ENCODE measurements at regions not wholly inside any gene's neighbourhood (a gene's known extent, or its start where the extent isn't known, plus 50 kb on each side); places are given as distances from the start of the nearest gene placed in this dataset.

DNA sequence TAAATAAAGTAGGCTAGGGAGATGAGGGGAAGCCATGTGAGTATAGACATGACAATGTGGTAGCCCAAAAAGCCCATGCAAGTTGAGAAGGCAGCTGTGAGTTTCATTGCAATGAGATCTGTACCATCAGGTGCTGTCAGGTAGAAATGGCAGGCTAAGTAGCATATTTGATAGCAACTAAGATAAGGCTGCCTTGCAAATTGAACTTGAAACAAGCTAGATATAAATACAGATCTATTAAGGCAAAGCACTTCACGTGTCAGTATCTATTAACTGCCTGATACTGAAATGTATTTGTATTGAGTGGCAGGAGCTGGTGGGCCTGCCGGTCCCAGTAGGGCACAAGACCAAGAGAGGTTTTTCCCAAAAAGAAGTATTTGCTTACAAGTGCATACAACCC is 419.9 kb downstream of the TDRD15 start:
- no peak for DNase-seq

DNA sequence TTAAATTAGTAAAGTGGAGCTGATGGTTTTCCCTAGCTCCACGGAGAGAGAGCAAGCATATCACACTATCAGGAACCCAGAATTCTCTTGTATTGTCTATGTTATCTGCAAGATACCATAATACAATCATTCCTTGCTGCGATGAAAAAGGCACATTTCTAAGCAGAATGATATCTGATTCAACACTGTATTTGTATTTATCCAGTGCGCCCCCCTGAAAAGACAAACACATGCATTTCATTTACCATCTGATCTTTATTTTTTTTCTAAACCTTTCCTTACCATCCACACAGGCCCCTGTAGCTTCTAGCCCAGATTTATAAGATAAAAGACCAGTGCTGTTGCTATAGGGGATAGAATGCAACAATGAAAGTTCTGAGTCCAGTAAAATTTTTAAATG is 420.6 kb downstream of the TDRD15 start:
- no peak for DNase-seq

DNA sequence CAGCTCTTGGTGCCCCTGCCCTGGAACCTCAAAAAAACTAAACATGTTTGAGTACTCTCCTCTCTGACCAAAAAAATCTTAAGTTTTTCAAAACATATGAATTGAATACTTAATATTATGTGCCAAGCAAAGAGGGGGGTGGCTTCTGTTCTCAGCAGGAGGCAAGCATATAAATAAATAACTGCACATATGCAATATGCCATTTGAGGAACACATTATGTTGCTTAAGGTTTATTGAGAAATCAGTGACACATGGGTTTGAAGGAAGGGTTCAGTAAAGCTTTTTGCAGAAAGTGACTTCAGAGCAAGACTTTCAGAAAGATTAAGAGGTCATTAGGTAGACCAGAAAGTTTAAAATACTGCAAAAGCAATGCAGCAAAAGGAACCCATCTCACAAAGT is 429.2 kb downstream of the TDRD15 start:
- DNase-seq, result no peak

DNA sequence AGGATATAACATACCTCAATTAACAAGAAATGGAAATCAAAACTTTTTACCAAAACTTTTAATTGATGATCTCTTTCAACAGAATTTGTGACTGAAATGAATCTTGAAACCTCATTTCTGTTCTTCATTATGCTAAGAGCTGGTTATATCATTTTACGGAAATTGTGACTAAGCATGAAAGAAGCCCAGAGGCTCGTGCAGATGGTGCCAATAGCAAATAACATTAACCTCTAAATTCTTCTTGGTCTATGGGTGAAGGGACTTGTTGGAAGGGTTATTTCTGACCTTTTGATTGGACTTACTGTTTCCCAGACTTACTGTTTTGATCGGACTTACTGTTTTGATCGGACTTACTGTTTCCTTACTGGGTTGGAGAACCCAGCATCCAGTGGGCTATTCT is 435.6 kb downstream of the TDRD15 start:
- DNase-seq, result no peak

DNA sequence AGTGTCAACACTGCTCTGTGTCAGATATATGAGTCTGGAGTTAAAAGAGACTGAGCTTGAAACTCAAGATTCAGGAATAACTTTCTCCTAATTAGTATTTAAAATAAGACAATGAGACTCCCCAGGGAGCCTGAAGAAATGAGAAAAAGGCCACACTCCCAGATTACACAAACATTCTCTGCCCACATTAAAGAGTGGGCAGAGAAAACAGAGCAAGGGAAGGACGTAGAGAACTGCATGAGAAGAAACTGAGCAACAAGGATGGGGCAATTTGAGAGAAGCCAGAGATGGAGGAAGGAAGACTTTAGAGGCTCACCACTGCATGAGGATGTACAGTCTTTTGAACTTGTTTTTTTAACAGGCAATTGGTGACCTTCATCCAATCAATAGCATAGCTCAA is 438.2 kb downstream of the TDRD15 start:
- DNase-seq, result no peak

DNA sequence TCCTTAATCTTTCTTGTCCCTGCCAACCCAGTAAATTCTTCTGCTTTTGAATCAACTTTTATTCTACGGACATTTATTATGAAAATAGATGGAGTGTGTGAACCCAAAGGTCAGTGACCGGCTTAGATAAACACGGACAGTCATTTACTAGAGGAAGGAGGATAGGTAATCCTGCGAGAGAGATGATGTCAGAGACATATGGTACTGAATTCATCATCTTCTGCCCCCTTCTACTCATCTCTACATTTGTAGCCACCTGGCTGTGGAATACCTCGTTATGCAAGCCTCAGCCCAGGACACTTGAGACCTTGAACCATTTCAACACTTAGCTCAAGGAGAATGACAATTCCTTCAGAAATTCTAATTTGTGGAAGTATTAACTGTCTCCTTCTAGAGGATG is 443.6 kb downstream of the TDRD15 start:
- DNase-seq, result no peak

DNA sequence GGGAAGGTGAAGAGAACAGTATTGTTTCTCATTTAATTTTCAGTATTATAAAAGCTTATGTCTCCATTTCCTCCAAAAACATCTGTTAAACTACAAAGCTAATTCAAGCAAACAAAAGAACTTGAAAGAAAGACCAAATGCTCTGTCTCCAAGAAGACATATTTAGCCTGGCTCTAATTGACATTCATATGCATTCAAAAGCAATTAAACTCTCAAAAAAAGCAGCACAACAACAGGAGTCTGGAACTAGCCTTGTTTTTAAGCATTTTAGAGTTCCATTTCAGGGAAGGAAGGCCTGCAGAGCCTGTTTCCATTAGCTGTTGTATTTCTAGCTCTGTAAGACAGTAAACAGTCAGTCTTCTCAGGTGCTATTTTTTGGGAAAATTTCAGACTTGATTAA is 447.9 kb downstream of the TDRD15 start:
- no peak for DNase-seq

DNA sequence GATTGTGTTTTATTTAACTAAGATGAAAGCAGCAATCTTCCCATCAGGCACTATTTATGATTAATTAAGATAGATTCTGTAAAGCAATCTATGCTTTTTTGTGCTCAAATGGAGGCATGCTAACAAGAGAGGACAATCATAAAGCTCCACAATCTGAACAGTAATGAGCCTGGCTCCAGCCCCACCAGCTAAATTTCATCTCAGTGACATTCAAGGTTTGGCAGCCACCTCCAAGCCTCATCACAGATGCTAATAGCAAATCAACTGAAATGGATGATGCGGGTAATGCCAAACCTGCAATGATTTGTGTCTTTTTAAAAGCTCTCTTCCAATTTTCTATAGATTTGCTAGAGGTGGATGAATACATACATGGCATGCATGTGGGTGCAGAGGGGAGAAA is 456.6 kb downstream of the TDRD15 start:
- DNase-seq, result no peak

DNA sequence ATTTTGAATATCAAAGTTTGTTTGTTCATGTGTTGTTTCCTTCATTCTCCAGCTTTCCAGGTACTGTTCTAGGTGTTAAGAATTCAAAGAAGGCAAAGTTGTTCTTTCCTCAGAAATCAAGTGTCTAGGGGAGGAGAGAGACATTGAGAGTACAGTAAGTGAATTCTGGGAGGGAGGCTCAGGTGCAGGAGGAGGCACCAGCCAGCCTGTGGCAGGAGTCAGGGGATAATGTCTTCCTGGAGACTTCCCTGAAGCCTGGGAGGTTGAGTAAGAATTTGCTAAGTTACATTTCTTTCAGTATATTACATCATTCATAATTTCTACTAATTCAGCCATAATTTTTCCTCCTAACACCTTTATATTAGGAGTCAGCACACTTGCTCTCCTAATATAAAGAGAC is 462.1 kb downstream of the TDRD15 start:
- DNase-seq, result no peak

DNA sequence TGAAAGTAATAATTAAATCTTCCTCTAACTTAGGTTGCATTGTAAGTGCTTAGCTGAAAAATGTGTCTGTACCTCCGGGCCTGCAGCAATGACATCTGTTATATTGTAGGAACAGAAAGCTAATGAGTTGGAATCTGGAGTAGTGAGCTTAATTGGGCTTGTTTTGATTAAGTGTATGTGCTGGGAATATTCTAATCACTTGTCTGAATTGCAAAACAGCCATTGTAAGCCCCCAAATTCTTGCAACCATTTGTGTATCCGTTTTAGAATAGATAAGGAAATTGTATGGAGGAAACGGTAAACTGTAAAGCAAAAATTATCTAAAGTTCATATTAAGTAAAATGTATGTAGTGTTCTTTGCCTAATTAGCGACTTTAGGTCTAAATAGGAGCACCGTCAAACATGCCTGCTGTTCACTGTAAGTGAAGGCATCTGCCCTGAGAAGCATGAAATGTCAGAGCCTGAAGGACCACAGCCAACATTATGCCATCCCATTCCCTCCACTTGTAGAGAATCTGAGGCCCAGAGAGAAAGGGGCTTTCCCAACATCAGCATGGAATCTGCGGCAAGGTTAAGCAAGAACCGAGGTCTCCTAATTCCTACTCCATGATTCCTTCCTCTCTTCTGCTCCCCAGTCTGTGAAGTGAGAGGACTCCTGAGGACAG is 466.4 kb downstream of the TDRD15 start:
- no peak for DNase-seq

DNA sequence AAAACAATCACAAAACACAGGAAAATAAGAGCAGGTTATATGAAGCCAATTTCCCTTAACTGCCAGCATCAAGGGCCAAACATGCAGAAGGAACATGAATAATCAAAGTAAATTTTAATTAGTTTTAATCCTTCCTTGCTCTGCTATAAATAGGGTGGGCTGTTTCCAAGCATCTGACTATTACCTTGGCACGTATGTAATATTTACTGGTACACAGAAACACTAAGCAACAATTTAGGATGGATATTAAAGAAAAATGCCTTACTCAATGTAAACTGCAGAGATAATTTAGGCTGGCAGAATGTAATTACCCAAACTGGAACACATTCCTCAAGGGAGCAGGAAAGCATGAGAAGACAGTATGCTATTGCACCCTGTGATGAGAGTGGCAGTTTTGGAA is 468.2 kb downstream of the TDRD15 start:
- no peak for DNase-seq

DNA sequence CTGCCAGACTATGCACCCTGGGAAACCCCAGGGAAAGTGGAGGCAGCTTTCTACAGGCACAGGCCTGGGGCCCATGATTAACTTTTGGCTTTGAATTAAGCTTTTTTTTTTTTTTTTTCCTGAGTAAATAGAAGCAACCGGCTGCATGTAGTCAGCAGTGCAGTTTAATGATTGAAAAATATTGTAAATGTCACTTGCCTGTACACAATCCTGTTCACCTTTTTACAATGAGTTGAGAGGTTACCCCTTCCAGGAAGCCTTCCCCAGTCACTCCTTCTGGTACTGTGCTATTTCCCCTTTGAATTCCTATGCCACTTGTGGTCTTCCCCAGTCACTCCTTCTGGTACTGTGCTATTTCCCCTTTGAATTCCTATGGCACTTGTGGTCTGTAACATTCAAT is 475.6 kb downstream of the TDRD15 start:
- DNase-seq, result no peak

DNA sequence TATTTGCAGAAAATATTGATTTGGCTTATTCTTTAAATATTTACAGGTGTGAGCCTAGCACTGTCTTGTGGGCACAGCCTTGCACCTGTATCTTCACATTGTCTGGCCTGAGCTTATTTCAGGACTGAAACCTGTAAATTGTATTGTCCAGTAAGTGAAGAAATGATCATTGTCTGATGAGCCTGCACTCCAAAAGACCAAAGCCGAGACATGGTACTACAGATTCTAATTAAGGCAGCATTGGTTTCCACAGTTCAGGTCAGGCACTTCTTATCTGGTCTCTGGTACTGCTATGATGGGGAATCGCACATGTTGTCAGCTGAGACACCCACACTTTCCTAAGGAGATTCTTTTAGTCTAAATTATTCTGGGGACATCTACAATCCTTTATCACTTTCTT is 479.0 kb downstream of the TDRD15 start:
- no peak for DNase-seq

DNA sequence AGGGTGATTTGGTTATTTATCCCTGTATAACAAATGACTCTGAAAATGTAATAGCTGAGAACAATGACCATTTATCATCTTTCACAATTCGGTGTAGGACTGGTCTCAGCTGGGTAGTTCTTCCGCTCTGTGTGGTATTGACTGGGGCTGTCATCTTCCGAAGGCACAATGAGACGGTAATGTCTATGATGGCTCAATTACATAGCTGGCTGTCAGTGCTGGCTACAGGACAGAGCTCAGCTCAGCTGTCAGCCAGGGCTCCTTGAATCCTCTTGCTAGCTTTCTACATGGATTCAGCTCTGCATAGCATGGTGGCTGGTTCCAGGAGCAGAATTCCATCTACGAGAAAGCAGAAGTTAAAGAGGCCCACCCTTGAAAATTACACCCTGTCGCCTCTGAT is 483.8 kb downstream of the TDRD15 start:
- DNase-seq, result no peak

DNA sequence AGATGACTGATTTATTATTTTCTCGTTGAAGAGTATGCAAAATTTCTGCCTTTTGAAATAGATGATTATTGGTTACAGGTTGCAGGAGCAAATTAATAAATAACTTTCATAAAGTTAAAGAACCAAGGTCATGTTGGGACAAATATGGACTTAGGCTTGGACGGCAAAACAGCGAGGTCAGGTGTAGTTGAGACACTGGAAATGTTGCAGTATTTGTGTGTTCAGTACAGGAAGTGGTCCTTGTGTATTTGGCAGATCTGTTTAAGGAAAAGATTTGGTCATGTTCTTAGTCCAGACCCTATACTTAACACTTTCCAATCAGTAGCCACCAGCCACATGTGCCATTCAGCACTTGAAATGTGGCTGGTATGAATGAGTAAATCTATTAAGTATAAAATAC is 486.5 kb downstream of the TDRD15 start:
- DNase-seq, result no peak

DNA sequence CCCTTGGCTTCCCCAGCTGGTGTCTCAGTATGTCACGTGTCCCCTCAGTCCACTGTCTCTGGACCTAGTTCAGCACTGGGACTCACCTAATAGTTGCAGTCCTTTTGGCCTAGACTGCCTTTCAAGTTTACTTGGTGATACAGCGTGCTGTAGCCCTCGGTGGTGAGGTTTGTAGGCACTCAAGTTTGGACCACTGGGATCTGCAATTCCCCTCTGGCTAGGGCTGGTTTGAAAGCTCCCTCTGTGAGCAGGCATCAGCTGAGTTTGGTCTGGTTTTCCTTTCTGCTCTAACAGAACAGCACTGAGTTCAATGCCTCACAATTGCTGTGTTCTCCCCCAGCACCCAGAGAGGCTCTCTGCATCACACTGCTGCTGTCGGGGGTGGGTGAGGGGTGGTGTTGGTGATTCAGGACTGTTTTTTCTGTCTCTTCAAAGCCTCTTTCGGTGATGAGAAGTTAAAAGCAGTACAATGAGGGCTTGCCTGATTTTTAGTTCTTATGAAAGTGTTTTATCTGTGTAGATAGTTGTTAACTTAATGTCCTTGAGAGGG is 494.2 kb downstream of the TDRD15 start:
- no peak for DNase-seq

DNA sequence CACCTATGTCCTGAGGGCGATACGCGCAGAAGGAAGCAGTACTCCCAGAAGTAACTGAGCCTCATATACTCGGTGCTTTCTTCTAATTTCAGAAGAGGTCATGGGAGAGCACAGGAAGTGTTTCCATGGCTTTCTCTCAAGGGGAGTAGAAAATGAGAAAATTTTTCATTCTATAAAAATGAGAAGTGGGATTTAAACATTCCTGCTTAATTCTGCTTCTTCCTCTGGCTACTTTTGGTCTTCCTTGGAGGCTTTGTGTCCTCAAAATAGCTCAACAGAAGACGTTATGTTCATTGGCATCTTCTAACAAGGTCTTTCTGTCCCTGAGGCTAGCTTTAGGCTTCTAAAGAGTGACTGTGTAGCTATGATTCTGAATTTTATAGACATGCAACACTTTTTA is 497.0 kb downstream of the TDRD15 start:
- DNase-seq, result no peak

DNA sequence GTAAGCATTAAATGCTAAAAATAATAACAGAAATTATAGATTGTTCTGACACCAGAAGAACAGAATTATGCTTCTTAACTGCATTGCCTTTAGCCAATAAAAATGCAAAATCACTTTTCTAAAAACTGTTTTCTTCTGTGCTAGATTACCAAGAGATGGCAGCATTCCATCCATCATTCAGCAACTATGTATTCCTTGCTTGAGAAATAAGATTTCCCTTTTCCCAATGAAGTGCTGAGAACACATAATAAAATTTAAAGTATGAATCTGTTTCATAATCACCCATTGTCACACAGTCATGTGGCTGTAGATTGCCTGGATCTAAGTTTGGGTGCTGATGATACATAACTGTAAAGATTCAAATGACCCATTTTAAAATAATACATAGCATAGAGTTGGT is 504.2 kb downstream of the TDRD15 start:
- DNase-seq, result no peak

DNA sequence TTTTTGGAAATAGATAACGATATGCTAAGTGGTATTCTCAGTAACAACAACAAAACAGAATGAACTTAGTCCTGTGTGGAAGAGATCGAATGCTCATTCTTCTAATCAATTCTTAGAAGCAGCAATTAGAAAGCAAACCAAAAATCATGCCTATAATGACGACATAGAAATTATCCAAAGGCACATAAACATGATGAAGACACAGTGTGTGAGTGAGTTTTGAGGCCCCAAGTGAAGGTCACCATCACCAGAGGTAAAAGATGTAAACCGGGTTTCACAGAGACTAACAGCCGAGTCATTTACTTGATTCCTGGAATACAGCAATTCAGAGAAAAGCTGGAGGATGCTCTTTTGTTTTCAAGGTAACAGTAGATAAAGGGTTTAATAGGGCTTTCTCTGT is 509.2 kb downstream of the TDRD15 start:
- no peak for DNase-seq

DNA sequence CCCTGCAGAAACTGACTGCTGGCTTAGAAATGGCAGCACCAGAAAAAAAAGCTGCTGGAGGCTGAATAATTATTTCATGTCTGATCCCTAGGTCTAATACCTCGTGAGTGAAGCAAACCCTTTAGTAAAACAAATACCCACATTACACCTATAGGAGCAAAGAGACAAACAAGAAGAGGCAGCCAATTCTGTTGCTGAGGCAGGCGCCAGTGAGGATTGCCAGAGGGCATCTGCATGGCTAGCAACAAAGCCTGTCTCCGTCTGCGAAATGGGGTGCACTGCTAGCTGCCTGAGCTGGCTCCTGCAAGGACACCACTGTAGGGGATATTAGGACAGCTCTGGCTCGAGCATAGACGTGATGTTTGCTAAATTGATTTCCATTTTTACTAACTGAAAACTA is 509.7 kb downstream of the TDRD15 start:
- DNase-seq, result no peak

DNA sequence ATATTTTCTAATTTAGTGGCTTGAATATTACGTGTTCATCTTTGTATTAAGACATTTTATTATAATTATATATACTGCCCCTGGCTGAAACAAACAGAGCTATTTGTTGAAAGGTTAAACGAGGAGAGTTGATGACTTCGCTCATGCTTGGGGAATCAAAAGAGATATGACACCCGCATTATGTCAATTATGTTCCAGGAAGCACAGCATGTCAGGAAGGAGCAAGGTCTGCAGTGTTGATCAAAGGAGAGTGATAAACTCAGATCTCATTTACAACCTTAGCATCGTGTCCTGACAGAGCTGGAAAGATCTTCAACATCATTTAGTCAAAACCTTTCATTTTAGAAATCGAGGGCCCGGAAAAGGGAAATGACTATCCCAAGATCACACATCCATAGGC is 510.1 kb downstream of the TDRD15 start:
- DNase-seq, result no peak

DNA sequence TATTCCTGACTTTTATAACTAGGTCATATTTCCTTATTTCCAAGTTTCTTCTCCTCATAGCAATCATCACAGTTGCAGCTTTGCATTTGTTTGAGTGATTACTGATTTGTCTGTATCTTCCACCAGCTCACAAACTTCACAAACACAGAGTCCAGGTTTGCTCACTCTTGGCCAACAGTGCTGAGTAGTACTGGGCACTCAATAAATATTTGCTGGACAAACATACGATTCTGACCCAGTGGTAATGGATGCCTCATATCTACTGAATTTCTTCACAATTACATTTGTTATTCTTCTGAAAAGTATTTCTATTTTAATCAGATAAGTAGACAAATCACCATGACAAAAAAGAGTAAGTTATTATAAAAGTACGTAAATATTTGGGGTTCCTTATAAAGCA is 516.3 kb downstream of the TDRD15 start:
- DNase-seq, result no peak

DNA sequence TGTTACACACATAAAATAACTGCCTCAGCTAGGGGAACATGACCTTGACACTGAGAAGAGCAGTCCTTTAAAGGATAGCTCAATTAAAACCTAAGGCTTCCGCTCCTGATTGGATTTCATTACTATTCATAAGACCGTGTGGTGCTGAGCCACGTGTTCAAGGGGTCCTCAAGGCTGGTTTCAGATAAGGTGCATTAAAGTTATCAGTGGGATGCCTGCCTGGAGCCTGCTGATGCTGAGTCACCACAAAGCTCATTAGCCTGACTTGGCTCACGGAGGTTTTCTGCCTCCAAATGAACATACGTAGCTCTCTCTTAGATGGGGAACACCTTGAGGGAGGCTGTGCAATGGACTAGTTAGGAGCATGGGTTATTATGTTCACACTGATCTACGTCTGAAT is 518.9 kb downstream of the TDRD15 start:
- DNase-seq, result no peak

DNA sequence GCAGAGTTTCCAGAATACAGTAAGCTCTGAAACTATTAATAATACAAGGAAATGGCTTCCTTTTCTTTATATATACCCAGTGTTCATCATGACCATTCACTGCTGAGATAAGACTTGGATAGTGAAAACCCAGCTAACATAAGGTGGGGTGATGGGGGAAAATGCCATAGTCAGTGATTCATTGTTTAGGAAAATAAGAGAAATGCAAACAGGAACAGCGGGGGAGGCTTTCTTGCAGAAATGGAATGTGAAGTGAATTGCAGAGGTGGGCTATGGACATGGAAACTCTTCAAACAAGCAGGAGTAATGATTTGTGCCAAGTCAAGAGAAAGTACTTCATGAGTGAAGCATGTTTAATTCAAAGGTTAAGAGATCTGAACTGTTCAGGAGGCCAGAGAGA is 519.4 kb downstream of the TDRD15 start:
- DNase-seq, result no peak

DNA sequence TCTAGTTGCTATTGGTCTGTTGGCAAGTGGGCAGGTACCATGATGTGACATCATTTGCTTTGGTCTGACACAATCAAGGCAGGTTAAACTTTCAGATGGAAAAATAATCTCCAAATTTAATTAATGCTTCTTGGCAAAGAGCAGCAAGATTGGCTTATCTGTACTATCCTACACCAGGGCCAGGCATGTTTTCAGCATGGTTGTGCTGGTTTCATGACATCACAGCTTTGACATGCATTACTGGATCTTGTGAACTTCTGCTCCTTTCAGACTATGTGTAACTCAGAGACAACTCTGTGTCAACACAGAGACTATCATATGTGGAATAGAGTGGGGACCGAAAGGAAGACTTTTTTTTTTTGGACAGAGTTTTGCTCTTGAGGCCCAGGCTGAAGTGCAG is 520.5 kb downstream of the TDRD15 start:
- DNase-seq, result no peak

DNA sequence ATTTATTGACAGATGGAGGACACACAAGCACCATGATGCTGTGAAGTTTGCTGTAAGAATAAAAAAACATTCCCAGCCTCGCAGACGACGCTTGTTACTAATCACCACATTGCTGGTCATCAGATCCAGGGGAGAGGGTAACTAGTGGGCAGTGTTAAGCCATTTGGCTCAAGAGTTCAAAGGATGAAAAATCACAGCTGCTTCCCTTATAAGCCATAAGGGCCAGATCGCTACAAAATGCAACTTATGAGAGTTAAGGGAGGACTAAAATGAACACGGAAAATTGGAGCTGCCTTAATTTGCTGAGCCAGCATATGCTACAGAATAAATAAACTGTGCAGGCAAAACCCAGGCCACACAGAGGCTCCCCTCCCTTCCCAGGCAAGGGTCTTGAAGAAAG is 522.6 kb downstream of the TDRD15 start:
- DNase-seq, result no peak

Measured in effector CD4-positive, alpha-beta T cell (primary cell).